ENCODE measurements at regions not wholly inside any gene's neighbourhood (a gene's known extent, or its start where the extent isn't known, plus 50 kb on each side); places are given as distances from the start of the nearest gene placed in this dataset.
"Not testable (repeated sequence)": the region's sequence is repeated elsewhere in the genome, so short reads cannot be mapped to it uniquely, and the experiment has no call there.

- H3K4me3 ChIP-seq (ENCODE audit: low read depth, low read length); CTCF ChIA-PET; H3K4me1 ChIP-seq (ENCODE audit: control insufficient read depth, insufficient read depth, low read length); H3K36me3 ChIP-seq (ENCODE audit: control insufficient read depth in 2 of 2, insufficient read depth in 1 of 2, low read length in 2 of 2); POLR2A ChIA-PET; H3K9me3 ChIP-seq (ENCODE audit: control insufficient read depth, insufficient read depth, low read depth, low read length); H3K27ac ChIP-seq (ENCODE audit: extremely low read depth, low read depth, low read length): not testable (repeated sequence)
Observed at GRCh38 chr2:194511070-194511469, 1146.0 kb upstream of the SLC39A10 start.

DNA sequence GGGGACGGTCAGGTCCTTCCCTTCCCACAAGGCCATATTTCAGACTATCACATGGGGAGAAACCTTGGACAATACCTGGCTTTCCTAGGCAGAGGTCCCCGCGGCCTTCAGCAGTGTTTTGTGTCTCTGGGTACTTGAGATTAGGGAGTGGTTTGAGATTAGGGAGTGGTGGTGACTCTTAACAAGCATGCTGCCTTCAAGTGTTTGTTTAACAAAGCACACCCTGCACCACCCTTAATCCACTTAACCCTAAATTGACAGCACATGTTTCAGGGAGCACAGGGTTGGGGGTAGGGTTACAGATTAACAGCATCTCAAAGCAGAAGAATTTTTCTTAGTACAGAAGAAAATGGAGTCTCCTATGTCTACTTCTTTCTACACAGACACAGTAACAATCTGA, 1152.2 kb upstream of the SLC39A10 start:
- CTCF ChIA-PET; H3K27ac ChIP-seq (ENCODE audit: extremely low read depth, low read depth, low read length); POLR2A ChIA-PET; H3K9me3 ChIP-seq (ENCODE audit: control insufficient read depth, insufficient read depth, low read depth, low read length); H3K4me1 ChIP-seq (ENCODE audit: control insufficient read depth, insufficient read depth, low read length); H3K36me3 ChIP-seq (ENCODE audit: control insufficient read depth in 2 of 2, insufficient read depth in 1 of 2, low read length in 2 of 2); H3K4me3 ChIP-seq (ENCODE audit: low read depth, low read length): not testable (repeated sequence)
- TF ChIP-seq KLF17 (tag by site-specific recombination; IDR thresholded peaks at IDR 0.05) (peak; percentile 95), WT1 (tag by site-specific recombination; IDR thresholded peaks at IDR 0.05) (peak; percentile 99), KLF1 (tag by site-specific recombination; IDR thresholded peaks at IDR 0.05) (peak; percentile 99)

GRCh38 chr2:194495046-194495445, 1162.0 kb upstream of the SLC39A10 start:
- H3K9me3 ChIP-seq (ENCODE audit: control insufficient read depth, insufficient read depth, low read depth, low read length): no peaks in the 10 kb centered on the region
- H3K27ac ChIP-seq (ENCODE audit: extremely low read depth, low read depth, low read length): no peak overlapping the region
- TF ChIP-seq SP7 (tag by site-specific recombination; IDR thresholded peaks at IDR 0.05) (no peak), PRDM4 (tag by site-specific recombination; IDR thresholded peaks at IDR 0.05) (no peak), ZNF37A (tag by site-specific recombination; IDR thresholded peaks at IDR 0.05) (no peak)
- H3K36me3 ChIP-seq (ENCODE audit: control insufficient read depth in 2 of 2, insufficient read depth in 1 of 2, low read length in 2 of 2): no peaks in the 10 kb centered on the region
- H3K4me1 ChIP-seq (ENCODE audit: control insufficient read depth, insufficient read depth, low read length): no peaks in the 10 kb centered on the region
- ChIA-PET CTCF (no interaction called here), POLR2A (no interaction called here)
- H3K4me3 ChIP-seq (ENCODE audit: low read depth, low read length): no peak overlapping the region

GRCh38 chr2:194494401-194494800, 1162.6 kb upstream of the SLC39A10 start:
- CTCF ChIA-PET: no interaction called here
- POLR2A ChIA-PET: no interaction called here
- H3K27ac ChIP-seq (ENCODE audit: extremely low read depth, low read depth, low read length): no peak overlapping the region
- no peaks in the 10 kb centered on the region for H3K36me3 ChIP-seq (ENCODE audit: control insufficient read depth in 2 of 2, insufficient read depth in 1 of 2, low read length in 2 of 2)
- no peaks in the 10 kb centered on the region for H3K9me3 ChIP-seq (ENCODE audit: control insufficient read depth, insufficient read depth, low read depth, low read length)
- H3K4me3 ChIP-seq (ENCODE audit: low read depth, low read length): no peak overlapping the region
- H3K4me1 ChIP-seq (ENCODE audit: control insufficient read depth, insufficient read depth, low read length): no peaks in the 10 kb centered on the region
- TF ChIP-seq ZNF175 (tag by site-specific recombination; IDR thresholded peaks at IDR 0.05) (no peak), ZNF221 (tag by site-specific recombination; IDR thresholded peaks at IDR 0.05; ENCODE audit: borderline replicate concordance) (no peak), PRDM4 (tag by site-specific recombination; IDR thresholded peaks at IDR 0.05) (no peak), ZNF223 (tag by site-specific recombination; IDR thresholded peaks at IDR 0.05) (no peak), GLIS2 (tag by site-specific recombination; IDR thresholded peaks at IDR 0.05) (no peak), YY1 (tag by site-specific recombination; IDR thresholded peaks at IDR 0.05) (no peak), EGR2 (tag by site-specific recombination; IDR thresholded peaks at IDR 0.05; ENCODE audit: low read depth) (no peak), ZNF843 (tag by site-specific recombination; IDR thresholded peaks at IDR 0.05) (no peak), ZBTB10 (tag by site-specific recombination; IDR thresholded peaks at IDR 0.05) (no peak)
- TF ChIP-seq, protein P1, sequence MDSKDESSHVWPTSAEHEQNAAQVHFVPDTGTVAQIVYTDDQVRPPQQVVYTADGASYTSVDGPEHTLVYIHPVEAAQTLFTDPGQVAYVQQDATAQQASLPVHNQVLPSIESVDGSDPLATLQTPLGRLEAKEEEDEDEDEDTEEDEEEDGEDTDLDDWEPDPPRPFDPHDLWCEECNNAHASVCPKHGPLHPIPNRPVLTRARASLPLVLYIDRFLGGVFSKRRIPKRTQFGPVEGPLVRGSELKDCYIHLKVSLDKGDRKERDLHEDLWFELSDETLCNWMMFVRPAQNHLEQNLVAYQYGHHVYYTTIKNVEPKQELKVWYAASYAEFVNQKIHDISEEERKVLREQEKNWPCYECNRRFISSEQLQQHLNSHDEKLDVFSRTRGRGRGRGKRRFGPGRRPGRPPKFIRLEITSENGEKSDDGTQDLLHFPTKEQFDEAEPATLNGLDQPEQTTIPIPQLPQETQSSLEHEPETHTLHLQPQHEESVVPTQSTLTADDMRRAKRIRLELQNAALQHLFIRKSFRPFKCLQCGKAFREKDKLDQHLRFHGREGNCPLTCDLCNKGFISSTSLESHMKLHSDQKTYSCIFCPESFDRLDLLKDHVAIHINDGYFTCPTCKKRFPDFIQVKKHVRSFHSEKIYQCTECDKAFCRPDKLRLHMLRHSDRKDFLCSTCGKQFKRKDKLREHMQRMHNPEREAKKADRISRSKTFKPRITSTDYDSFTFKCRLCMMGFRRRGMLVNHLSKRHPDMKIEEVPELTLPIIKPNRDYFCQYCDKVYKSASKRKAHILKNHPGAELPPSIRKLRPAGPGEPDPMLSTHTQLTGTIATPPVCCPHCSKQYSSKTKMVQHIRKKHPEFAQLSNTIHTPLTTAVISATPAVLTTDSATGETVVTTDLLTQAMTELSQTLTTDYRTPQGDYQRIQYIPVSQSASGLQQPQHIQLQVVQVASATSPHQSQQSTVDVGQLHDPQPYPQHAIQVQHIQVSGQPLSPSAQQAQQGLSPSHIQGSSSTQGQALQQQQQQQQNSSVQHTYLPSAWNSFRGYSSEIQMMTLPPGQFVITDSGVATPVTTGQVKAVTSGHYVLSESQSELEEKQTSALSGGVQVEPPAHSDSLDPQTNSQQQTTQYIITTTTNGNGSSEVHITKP (tag by site-specific recombination; IDR thresholded peaks at IDR 0.05): no peak
